Thoracic aorta (tissue), 2 donors: ENCODE measurements at regions not wholly inside any gene's neighbourhood (a gene's known extent, or its start where the extent isn't known, plus 50 kb on each side); places are given as distances from the start of the nearest gene placed in this dataset.
A peak's percentile ranks its signal among the peaks of the same experiment; 100 is the strongest.

Experiments
- ATAC-seq: fragments of 150-250 bp; one replicate; pipeline ENCODE4 v1.8.0; 2017; ENCODE audit warnings: low read depth; ENCODE audit not compliant: insufficient number of reproducible peaks, low FRiP score
- DNase-seq: peaks from one replicate; pipeline ENCODE4 v3.0.0-alpha.2; 2020; ENCODE audit warnings: low spot score
- H3K27ac ChIP-seq, 2 donors: fragments of 200-600 bp; sonication (generic); 1 replicate in 1 of 2; 2 replicates in 1 of 2; pipeline ENCODE4 v1.5.1; 2016; ENCODE audit warnings: mild to moderate bottlenecking in 2 of 2, moderate library complexity in 2 of 2
- H3K27me3 ChIP-seq: fragments of 200-600 bp; sonication (generic); replicated peaks from 2 replicates; pipeline ENCODE4 v1.6.0; 2016; ENCODE audit warnings: mild to moderate bottlenecking; ENCODE audit not compliant: insufficient read depth
- H3K36me3 ChIP-seq: fragments of 200-600 bp; sonication (generic); one replicate; pipeline ENCODE4 v1.5.1; 2016
- H3K4me1 ChIP-seq, 2 donors: fragments of 200-600 bp; sonication (generic); 1 replicate in 1 of 2; 2 replicates in 1 of 2; pipeline versions ENCODE4 v1.5.1 to v1.6.0; 2016; ENCODE audit warnings: low read depth in 2 of 2, mild to moderate bottlenecking in 1 of 2; ENCODE audit not compliant: control insufficient read depth in 1 of 2
- H3K4me3 ChIP-seq: fragments of 200-600 bp; sonication (generic); 2 replicates; pipeline ENCODE4 v1.5.1; 2016; ENCODE audit warnings: mild to moderate bottlenecking
- H3K9me3 ChIP-seq: fragments of 200-600 bp; sonication (generic); 2 replicates; pipeline ENCODE4 v1.5.1; 2016
- CTCF ChIP-seq: fragments of 200-600 bp; sonication (generic); IDR thresholded peaks from one replicate; pipeline ENCODE4 v1.5.1; 2019; ENCODE audit warnings: antibody characterized with exemption

DNA sequence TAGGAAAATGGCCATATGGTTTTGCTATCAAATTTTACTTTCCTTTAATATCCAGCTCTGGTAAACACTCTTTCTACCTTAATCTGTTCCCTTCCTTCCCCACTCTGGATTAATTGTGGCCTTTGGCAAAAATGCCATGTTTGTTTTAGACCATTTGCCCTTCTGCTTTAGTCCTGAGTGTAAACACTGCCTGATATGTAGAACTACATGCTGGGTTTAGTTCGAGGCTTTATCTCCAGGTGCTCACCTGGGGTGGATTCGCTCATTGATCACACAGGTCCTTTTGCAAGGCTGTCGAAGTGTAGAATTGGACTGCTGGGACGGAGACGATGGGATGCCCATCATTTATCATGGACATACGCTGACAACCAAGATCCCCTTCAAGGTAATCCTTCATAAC lies 94.1 kb downstream of the NOC3L start:
- H3K4me1 ChIP-seq: peaks cover 0 to 9% of the 10 kb centered on the region in 2 donors
- TF ChIP-seq CTCF: no peak
- no peaks in the 10 kb centered on the region for H3K9me3 ChIP-seq
- no peak overlapping the region for H3K4me3 ChIP-seq
- H3K27me3 ChIP-seq: no peaks in the 10 kb centered on the region
- no peak for DNase-seq
- no peak overlapping the region for H3K27ac ChIP-seq
- no peaks in the 10 kb centered on the region for H3K36me3 ChIP-seq
- no peak for ATAC-seq

DNA sequence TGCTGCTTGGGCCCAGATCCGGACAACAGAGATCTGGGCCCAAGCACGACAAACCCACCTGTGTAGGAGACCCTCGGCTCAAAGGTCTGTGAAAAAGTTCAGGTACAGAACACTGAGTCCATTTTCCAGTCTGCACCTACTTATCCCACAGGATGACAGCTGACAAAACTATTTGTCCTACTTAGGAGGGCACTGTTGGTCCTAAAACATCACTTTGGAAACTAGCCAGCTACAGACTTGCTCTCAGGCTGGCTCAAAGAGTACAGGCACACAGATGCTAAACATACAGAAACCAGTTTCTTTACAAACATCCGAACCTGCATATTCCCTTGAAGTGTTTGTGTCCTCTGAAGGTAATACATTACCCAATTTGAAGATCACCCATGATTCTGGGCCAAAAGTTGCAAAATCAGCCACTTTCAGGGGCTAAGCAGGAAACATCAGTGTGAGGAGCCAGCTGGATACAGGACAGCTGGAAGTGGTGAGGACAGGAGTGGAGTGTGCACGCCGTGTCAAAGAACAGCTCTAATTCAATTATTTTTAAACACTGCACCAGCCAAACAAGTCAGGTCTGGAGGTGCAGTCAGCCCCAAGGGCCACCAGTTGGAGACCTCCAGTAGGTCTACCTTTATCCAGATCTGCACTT lies 88.5 kb downstream of the NOC3L start:
- no peak for DNase-seq
- TF ChIP-seq CTCF: no peak
- no peaks in the 10 kb centered on the region for H3K27me3 ChIP-seq
- H3K36me3 ChIP-seq: peaks cover 4% of the 10 kb centered on the region
- peak overlapping the region; percentile 12 to 29 for H3K27ac ChIP-seq
- ATAC-seq: no peak
- H3K4me3 ChIP-seq: no peak overlapping the region
- H3K9me3 ChIP-seq: no peaks in the 10 kb centered on the region
- peaks cover 0 to 19% of the 10 kb centered on the region in 2 donors for H3K4me1 ChIP-seq

GRCh38 chr10:94276140-94276539 lies 86.6 kb downstream of the NOC3L start:
- no peak overlapping the region for H3K27ac ChIP-seq
- peaks cover 0 to 19% of the 10 kb centered on the region in 2 donors for H3K4me1 ChIP-seq

DNA sequence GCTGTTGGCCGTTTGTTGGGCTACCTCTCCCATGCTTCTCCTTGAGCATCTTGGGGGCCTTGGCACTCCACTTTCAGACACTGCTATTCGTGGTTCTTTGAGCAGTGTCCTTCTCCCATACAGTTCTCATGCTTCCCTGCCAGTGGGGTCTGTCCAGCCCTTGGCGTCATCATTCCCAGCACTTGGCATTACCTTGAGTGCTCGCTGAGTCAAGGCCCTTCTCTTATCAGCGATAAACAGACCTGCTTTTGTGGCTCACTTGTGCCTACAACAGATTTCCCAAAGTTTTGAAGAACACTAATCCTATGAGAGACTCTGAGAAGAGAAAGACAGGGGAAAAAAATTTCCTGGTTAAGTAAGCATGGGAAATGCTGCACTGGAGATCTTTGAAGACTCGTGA lies 85.3 kb downstream of the NOC3L start:
- no peaks in the 10 kb centered on the region for H3K9me3 ChIP-seq
- no peak for DNase-seq
- no peak for TF ChIP-seq CTCF
- H3K36me3 ChIP-seq: peaks cover 4% of the 10 kb centered on the region
- H3K27me3 ChIP-seq: no peaks in the 10 kb centered on the region
- H3K4me3 ChIP-seq: no peak overlapping the region
- no peak for ATAC-seq
- peaks cover 0 to 19% of the 10 kb centered on the region in 2 donors for H3K4me1 ChIP-seq
- no peak overlapping the region for H3K27ac ChIP-seq

More at GRCh38 chr10:94276140-94276539, 86.6 kb downstream of the NOC3L start:
- Histone ChIP-seq H3K4me3 (no peak overlapping the region), H3K36me3 (peaks cover 4% of the 10 kb centered on the region), H3K27me3 (no peaks in the 10 kb centered on the region), H3K9me3 (no peaks in the 10 kb centered on the region)
- ATAC-seq: no peak
- TF ChIP-seq CTCF: no peak
- DNase-seq: no peak

GRCh38 chr10:94279835-94280709 lies 82.7 kb downstream of the NOC3L start:
- H3K27me3 ChIP-seq: no peaks in the 10 kb centered on the region
- no peaks in the 10 kb centered on the region for H3K9me3 ChIP-seq
- peaks cover 4% of the 10 kb centered on the region for H3K36me3 ChIP-seq
- ATAC-seq (no peak), DNase-seq (no peak)
- H3K4me3 ChIP-seq: no peak overlapping the region
- no peak overlapping the region for H3K27ac ChIP-seq
- H3K4me1 ChIP-seq: peaks cover 0 to 6% of the 10 kb centered on the region in 2 donors
- TF ChIP-seq CTCF: peak; percentile 82
